NCI-H2196 (cell line): ENCODE measurements at regions not wholly inside any gene's neighbourhood (a gene's known extent, or its start where the extent isn't known, plus 50 kb on each side); places are given as distances from the start of the nearest gene placed in this dataset.
"Not testable (repeated sequence)": the region's sequence is repeated elsewhere in the genome, so short reads cannot be mapped to it uniquely, and the experiment has no call there.

Source experiments
- DNase-seq: peaks from one replicate; lab custom pipeline; 2025; ENCODE audit not compliant: unreplicated experiment; lab: John Stamatoyannopoulos, UW

DNA sequence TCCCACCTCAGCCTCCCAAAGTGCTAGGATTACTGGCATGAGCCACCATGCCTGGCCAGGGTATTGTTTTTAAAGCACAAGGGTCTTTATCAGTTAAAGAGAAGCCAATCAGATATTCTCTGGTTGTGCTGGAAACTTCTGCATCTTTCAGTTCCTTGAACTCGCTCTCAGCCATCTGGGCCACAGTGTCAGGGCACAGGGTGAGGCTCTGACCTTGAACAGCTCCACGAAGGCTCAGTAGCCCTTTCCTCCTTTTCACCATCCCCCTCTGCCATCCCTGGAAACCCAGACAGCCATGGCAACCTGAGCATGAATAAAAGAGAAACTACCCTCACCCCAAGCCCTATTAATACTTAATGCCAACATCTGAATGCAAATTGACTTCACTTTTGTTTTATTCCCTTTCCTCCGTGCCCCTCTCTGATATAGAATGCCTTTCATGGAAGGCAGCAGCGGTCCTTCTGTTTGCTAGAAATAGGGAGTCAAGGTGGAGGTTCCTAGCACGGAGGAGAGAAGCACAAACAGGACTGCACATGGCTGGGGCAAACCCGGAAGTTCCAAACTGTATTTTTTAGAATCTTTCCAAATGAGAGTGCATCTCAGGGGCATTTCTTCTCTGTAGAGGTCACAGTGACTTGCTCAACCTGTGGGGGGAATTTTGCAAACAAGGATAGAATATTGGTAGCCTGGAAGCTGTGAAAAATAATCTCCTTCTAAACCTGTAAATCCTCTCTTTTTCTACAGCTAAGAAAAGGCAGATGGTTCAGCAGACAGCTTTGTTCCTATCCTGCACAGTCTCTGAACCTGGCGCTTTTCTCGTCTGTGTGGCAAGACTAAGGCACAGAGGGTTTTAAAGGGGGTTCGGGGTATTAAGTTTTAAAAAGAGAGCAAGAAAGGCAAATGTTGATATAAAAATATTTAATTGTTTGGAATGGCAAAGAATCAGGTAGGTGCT is 176.4 kb upstream of the RREB1 start:
- no peak for DNase-seq

DNA sequence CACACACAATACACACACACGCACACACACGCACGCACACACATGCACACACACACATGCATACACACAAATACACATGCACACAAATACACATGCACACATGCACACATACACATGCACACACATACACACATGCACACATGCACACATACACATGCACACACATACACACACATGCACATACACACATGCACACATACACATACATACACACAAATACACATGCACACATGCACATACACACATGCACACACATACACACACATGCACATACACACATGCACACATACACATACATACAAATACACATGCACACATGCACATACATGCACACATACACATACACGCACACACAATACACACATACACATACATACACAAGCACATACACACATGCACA is 175.4 kb upstream of the RREB1 start:
- DNase-seq = no peak

DNA sequence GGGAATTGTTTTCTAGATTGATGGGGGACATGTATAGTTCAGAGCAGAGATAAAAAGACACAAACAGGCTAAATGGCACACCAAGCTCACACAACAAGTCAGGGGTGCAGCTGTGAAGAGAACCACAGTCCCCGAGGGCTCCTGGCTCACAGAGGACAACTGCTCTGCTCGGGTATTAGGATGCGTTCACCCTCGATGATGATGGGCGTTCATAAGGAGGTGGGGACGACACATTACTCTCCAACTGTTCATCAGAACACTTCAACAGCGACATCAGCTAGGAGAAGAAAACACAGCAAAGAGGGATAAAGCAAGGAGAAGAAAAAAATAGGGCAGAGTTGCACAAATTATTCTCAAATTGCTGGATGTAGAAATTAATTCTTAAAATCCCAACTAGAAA is 174.8 kb upstream of the RREB1 start:
- no peak for DNase-seq

DNA sequence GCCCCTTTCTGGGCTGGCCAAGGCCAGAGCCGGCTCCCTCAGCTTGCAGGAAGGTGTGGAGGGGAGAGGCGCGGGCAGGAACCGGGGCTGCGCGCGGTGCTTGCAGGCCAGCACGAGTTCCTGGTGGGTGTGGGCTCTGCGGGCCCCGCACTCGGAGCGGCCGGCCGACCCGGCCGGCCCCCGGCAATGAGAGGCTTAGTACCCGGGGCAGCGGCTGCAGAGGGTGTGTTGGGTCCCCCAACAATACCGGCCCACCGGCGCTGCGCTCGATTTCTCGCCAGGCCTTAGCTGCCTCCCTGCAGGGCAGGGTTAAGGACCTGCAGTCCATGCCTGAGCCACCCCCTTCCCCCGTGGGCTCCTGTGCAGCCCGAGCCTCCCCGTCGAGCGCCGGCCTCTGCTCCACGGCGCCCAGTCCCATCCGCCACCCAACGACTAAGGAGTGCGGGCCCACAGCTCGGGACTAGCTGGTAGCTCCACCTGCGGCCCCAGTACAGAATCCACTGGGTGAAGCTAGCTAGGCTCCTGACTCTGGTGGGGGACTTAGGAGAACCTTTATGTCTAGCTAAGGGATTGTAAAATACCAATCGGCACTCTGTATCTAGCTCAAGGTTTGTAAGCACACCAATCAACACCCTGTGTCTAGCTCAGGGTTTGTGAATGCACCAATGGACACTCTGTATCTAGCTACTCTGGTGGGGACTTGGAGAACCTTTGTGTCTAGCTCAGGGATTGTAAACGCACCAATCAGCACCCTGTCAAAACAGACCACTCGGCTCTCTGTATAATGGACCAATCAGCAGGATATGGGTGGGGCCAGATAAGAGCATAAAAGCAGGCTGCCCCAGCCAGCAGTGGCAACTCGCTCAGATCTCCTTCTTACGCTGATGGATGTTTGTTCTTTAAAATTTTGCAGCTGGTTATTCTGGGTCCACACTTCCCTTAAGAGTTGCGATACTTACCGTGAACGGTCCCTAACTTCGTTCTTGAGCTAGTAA is 167.4 kb upstream of the RREB1 start:
- no peak for DNase-seq

DNA sequence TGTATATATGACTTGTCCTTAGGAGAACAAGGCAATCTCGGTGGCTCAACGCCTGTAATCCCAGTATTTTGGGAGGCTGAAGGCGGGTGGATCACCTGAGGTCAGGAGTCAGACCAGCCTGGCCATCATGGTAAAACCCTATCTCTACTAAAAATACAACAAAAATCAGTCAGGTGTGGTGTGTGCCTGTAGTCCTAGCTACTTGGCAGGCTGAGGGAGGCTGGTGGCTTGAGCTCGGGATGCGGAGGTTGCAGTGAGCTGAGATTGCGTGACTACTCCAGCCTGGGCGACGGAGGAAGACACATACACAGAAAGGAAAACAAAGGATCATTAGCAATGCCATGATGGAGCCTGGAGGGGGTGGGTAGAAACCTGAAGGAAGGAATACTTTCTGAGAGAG is 166.6 kb upstream of the RREB1 start:
- no peak for DNase-seq

DNA sequence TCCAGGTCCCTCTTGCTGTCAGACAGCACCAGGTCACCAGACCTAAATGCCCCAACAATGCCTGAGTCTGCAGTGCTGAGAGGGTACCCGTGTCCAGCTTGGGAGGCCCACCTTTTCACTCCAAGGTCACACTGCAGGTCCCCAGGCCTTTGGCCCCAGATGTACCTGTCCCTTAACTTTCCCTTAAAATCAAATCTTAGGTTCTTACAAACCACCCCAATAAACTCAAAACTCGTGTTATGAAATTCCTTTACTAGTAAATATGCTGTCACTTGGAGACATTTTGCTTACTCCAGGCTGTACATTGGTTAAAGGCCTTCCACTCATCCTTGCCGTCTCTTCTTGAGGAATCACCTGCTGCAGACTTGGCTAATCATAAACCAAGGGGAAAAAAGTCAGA is 165.7 kb upstream of the RREB1 start:
- DNase-seq = no peak

DNA sequence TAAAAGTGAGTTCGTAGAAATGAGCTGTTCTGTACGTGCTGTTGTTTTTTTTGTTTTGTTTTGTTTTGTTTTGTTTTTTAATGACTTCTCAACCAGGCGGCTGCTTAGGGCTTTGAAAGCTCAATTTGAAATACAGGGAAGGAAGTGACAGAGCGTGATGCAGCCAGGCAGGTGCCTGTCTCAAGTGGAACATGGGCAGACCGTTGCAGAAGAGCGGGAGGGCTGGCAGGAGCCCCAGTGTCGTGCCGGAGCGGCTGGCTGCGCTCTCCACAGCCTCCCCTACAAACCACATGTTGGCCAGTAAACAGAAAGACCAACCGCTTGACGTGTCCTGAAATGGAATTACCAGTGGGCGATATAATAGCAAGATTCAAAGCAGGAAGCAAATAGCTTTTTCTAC is 164.9 kb upstream of the RREB1 start:
- DNase-seq = peak; percentile 85

DNA sequence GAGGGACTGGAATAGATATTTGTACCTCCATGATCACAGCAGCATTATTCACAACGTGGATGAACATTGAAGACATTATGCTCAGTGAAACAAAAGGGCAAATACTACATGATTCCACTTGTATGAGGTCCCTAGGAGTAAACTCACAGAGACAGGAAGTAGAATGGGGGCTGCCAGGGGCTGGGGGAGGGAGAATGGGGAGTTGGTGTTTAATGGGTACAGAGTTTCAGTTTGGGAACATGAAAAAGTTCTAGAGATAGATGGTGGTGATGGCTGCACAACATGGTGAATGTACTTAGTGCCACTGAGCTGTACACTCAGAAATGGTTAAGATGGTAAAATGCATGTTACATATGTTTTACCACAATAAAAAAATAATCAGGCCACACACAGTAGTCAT is 164.3 kb upstream of the RREB1 start:
- no peak for DNase-seq

DNA sequence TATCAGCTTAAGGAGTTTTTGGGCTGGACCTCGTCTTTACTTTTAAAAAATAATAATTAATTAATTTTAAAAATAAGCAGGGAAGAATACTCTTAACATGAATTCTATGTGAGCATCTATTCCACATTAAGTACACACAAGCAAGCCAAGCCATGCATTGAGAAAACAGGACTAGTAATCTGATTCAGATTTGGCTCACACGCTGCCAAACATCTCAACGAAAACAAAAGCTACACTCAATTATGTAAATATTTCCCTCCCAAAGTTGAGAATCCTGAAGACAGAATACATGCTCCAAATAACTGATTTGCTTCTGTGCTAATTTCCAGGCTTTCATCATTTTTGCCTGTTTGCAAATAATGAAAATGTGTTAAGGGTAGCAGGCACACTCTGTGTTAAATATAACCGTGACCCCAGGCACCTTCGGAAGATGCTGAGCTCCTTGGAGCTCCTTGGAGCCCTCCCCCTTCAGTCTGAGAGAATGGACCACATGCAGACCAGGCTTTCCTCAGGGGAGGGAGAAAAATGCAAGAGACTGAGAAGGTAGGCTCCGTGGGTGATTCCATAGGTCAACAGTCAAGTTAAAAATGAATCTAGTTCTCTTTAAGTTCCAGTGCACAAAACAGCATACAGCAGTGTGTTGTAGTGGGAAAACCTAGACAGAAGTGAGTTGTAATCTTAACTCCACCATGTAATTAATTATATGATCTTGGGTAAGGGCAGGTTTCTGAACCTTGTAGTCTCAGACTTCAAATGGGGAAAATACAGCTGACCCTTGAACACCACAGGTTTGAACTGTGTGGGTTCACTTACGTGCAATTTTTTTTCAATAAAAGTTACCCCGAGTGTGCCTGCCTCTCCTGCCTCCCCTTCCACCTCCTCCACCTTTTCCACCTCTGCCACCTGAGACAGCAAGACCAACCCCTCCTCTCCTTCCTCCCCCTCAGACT is 161.3 kb upstream of the RREB1 start:
- no peak for DNase-seq

DNA sequence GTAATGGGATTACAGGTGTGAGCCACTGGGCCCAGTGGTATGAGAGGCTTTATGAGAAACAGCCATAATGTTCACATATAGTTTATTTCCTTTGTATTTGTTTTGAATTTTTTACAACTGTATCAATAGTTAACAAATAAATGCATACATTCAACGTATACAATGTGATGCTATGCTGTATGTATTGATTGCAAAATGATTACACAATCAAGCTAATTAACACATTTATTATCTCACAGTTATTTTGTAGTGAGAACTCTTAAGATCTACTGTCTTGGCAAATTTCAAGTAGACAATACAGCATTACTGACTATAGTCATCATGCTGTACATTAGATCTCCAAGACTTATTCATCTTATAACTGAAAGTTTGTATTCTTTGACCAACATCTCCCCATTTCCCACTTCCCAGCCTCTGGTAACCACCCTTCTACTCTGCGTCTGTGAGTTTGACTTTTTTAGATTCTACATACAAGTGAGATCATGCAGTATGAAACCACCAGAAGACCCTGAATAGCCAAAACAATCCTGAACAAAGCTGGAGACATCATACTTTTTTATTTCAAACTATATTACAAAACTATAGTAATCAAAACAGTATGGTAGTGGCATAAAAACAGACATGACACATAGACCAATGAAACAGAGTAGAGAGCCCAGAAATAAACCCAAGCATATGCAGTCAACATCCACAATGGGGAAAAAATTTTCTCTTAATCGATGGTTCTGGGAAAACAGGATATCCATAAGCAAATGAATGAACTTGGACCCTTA is 157.2 kb upstream of the RREB1 start:
- DNase-seq = no peak

DNA sequence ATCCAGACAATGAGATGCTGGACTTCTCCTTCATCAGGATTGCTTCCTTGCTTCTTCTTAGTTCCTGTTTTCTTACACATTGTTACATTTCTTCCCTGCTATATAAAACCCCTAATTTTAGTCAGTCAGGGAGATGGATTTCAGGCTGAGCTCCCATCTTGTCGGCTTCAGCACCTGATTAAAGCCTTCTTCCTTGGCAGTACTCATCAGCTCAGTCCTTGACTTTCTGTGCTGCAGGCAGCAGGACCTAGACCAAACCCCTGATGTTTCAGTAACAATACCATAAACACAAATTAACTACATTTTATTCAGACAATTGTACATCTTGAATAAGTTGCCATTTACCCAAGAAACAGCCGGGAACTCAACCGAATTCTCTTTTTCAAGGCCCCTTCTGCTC is 156.4 kb upstream of the RREB1 start:
- no peak for DNase-seq

DNA sequence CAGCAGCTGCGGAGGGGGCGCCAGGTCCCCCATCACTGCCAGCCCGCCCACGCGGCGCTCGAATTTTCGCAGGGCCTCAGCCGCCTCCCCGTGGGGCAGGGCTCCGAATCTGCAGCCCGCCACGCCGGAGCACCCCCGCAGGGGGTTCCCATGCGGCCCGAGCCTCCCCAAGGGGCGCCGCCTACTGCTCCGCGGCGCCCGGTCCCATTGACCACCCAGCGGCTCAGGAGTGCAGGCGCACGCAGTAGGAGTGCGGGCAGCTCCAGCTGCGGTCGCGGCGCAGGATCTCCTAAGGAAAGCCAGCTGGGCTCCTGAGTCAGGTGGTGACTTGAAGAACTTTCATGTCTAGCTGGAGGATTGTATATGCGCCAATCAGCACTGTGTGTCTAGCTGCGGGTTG is 155.3 kb upstream of the RREB1 start:
- no peak for DNase-seq

DNA sequence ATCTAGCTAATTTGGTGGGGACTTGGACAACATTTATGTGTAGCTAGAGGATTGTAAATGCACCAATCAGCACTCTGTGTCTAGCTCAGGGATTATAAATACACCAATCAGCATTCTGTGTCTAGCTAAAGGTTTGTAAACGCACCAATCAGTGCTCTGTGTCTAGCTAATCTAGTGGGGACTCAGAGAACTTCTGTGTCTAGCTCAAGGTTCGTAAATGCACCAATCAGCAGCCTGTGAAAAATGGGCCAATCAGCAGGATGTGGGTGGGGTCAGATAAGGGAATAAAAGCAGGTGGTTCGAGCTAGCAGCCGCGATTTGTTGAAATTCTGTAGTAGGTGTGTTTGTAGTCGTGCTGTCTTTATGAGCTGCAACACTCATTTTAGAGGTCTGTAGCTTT is 154.8 kb upstream of the RREB1 start:
- not testable (repeated sequence) for DNase-seq

DNA sequence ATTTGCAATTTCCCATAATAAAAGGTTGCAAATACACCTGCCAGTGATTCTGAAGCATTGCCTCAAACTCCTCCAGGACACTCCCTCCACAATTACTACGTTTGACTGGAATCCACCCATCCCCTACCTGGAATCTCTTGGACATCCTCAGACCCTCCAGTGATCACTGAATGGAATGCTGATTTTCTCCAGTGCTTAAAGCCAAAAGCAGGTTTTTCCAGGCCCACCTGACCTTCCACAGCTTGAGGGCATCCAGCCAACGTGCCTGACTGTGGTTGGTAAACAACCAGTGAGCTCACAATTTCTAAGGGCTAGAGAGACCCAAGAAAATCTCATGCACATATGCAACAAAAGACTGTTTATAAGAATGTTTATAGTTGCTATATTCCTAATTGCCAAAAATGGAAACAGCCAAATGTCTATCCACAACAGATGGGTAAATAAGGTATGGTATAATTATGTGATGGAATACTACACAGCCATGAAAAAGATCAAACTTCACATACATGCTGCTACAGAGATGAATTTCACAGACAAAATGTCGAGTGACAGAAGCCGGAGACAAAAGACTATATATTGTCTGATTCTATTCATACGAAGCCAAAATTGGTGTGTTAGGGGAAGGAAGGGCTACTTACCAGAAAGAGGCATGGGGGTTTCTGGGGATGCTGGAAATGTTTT is 147.1 kb upstream of the RREB1 start:
- no peak for DNase-seq

DNA sequence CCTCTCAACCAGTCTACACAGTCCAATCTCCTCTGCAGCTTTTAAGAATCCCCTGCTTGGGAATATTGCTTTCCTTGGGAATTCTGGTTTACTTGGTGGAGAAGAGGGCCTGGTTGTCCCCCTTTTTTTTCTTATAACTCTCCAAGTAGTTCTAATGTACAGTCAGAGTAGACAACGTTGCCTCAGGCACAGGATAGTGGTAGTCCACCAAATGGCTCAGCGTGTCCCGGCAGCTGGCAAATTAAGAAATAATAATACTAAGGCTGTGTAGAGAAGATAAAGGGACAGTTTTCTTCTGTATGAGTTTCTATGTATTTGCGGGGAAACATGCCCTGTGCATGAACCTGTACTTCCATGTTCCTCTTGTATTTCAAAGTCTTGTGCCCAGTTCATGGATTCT is 145.7 kb upstream of the RREB1 start:
- DNase-seq = no peak

DNA sequence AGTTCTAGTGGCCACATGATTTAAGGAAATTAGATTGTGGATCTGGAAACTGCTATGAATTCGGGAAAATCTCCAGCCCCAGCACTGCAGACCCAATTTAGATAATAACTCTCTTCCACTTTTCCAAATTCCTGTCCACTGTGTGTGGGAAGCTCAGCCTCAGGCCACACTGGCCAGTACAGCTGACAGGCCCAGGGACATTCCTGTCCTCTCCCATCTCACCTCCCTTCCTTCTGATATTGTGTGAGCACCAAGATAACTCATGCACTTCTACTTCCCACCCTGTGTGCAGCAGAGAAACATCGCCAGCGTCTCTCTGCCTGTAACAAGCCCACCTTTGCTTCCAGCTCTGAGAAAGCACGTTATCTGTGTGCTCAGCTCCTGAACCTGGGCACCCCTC is 145.1 kb upstream of the RREB1 start:
- no peak for DNase-seq

DNA sequence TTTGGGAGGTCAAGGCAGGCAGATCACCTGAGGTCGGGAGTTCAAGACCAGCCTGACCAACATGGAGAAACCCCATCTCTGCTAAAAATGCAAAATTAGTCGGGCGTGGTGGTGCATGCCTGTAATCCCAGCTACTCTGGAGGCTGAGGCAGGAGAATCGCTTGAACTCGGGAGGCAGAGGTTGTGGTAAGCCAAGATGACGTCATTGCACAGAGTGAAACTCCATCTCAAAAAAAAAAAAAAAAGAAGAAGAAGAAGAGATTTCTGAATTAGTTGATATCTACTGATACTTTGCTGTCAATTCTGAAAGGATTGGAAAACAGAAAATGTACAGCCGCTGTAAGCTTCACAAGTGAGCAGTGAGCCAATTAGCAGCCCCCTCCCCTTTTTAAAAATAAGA is 144.4 kb upstream of the RREB1 start:
- DNase-seq = not testable (repeated sequence)

DNA sequence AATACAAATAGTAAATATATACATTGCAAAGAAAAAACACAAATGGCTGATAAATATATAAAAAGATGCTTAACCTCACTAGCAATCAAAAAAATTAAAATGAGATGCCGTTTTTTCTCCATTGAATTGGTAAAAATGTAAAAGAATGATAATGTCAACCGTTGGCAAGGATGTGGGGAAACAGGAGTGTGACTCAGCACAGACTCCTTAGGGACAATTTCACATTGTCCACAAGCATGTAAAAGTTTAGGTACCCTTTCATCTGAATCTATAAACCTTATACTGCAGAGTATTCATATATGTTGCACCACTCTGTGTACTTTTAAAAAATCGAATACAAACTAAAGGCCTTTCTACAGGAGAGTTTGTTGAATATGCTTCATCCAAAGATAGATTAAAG is 143.1 kb upstream of the RREB1 start:
- DNase-seq = no peak

DNA sequence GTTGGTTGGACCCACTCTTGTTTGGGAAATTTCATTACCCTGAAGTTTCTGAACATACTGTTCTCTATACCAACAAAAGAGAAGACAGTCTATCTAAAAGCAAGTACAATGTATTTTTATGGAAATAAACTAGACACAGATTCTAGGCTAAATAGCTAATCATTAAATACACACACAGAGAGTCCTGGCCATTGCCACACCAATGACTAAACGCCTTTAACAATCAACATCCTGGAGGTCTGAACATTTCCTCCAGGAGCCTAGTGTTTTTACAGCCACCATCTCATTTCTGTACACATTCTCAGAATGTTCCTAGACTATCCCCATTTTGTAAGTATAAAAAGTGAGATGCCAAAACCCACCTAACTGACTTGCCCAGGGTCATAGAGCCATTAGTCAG is 141.6 kb upstream of the RREB1 start:
- DNase-seq = no peak
